ENCODE measurements at regions not wholly inside any gene's neighbourhood (a gene's known extent, or its start where the extent isn't known, plus 50 kb on each side); places are given as distances from the start of the nearest gene placed in this dataset.

DNA sequence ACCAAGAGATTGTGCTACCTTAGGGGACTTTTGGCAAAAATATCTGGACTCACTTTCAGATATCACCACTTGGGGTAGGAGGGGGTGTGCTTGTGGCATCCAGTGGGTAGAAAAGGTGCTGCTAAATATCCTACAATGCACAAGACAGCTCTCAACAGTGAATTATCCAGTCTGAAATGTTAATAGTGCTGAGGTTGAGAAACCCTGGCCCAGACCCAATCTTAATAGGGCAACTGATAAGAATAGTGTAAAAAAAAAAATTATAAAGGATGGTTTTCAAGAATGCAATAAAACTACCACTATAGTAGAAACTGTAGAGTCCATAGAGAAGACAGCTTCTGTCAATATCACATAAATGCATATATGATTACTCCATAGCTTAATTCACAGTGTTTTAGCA, 185.5 kb downstream of the ZNF330 start:
- Mint-ChIP-seq H3K4me3 (no peak overlapping the region), H3K27me3 (no peaks in the 10 kb centered on the region), H3K4me1 (ENCODE audit: low read depth) (no peaks in the 10 kb centered on the region), H3K27ac (no peak overlapping the region), H3K36me3 (ENCODE audit: low read depth) (no peaks in the 10 kb centered on the region), H3K9me3 (peaks cover 4% of the 10 kb centered on the region)

DNA sequence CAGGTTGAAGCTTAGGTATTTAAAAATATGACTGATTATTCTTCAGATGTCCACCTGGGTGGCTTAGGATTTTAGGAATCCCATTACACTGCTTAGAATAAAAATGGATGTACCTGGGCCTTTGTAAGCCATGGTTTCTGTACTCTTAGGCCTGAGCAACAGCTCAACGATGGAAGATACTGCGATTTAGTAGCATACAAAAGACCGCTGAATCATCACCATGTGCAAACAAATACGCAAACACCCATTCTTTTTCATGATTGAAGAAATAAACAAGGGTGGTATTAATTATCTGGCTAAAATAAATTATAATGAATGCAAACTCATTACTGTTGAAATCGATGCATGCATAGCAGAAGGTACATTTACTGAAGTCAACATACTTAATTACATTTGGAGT, 188.9 kb downstream of the ZNF330 start:
- Mint-ChIP-seq H3K27me3 (no peaks in the 10 kb centered on the region), H3K27ac (no peak overlapping the region), H3K36me3 (ENCODE audit: low read depth) (no peaks in the 10 kb centered on the region), H3K9me3 (no peaks in the 10 kb centered on the region), H3K4me1 (ENCODE audit: low read depth) (no peaks in the 10 kb centered on the region), H3K4me3 (no peak overlapping the region)

DNA sequence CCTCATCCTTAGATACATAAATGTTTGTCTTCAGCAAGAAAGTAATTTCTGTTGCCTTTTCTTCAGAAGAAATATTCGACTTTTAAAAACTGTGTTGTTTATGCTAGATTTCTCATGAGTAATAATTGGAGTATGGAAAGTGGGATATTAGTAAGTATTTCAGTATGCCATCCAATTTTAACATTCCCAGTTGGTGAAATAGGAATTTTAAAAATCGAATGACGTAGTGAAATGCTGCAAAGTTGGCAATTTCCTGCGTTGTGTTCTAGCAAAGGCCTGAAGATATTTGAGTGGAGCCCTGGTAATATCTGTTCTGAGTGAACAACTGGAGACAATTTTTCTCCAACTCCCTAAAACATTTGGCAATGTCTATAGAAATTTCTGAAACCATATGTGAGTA, 190.1 kb downstream of the ZNF330 start:
- Mint-ChIP-seq H3K9me3 (no peaks in the 10 kb centered on the region), H3K27ac (no peak overlapping the region), H3K4me1 (ENCODE audit: low read depth) (no peaks in the 10 kb centered on the region), H3K4me3 (no peak overlapping the region), H3K27me3 (no peaks in the 10 kb centered on the region), H3K36me3 (ENCODE audit: low read depth) (no peaks in the 10 kb centered on the region)

DNA sequence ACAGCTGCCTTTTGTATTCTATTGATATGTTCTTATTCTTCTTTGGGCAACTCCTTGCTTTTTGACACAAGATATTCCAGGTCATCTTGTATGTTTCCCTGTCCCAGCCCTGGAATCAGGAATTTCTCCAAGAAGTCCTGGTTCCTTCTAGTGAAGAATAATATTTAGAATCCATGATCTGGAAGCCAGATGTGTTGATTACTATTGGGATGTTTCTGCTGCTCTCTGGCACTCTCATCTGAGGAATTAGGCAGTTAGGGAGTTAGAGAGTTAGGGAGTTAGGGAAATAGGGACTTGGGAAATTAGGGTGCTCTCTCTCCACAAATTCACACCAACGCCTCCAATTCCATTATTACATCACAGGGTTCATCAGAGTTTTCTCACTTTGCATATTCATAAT, 191.2 kb downstream of the ZNF330 start:
- no peaks in the 10 kb centered on the region for H3K9me3 Mint-ChIP-seq
- H3K27me3 Mint-ChIP-seq = no peaks in the 10 kb centered on the region
- H3K36me3 Mint-ChIP-seq (ENCODE audit: low read depth) = no peaks in the 10 kb centered on the region
- H3K27ac Mint-ChIP-seq = no peak overlapping the region
- no peaks in the 10 kb centered on the region for H3K4me1 Mint-ChIP-seq (ENCODE audit: low read depth)
- H3K4me3 Mint-ChIP-seq = no peak overlapping the region

DNA sequence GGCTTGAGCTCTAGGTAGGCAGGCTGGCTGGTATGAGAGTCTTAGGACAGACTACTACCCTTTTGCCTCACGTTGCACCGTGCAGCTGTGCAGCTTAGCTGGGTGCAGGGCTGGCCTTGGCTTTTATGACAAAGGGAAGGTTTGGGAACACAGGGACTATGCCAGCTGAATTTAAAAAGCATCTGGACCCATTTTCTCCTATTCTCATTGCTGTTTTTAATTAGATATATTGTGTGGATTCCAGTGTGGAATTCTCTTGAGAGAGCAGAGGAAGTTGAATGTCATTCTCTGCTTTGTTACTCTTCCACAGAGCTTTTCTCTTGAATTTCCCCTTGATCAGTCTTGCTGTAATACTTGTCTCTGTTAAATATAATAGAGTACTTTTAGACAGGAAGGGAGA, 192.7 kb downstream of the ZNF330 start:
- H3K9me3 Mint-ChIP-seq = no peaks in the 10 kb centered on the region
- H3K27me3 Mint-ChIP-seq = no peaks in the 10 kb centered on the region
- H3K4me1 Mint-ChIP-seq (ENCODE audit: low read depth) = no peaks in the 10 kb centered on the region
- no peak overlapping the region for H3K27ac Mint-ChIP-seq
- no peaks in the 10 kb centered on the region for H3K36me3 Mint-ChIP-seq (ENCODE audit: low read depth)
- no peak overlapping the region for H3K4me3 Mint-ChIP-seq

DNA sequence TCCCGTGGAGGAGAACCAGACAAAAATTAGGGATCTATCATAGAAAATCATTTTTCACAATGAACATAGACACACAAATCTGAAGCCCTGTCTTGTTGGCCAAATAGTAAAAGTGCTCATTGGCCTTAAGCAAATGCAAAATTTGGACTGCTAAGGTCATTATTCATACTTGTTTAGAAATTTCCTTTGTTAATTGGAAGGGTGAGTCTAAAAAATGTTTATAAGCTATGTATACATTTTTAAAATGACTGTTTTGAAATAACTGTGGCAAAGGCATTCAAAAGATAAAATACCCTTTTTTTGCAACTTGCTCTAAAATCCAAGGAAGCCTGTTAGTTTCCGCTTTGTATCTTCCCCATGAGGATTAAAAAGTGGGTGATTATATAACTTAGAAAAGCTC, 195.0 kb downstream of the ZNF330 start:
- H3K4me3 Mint-ChIP-seq = no peak overlapping the region
- no peaks in the 10 kb centered on the region for H3K36me3 Mint-ChIP-seq (ENCODE audit: low read depth)
- H3K9me3 Mint-ChIP-seq = no peaks in the 10 kb centered on the region
- no peaks in the 10 kb centered on the region for H3K4me1 Mint-ChIP-seq (ENCODE audit: low read depth)
- H3K27ac Mint-ChIP-seq = no peak overlapping the region
- H3K27me3 Mint-ChIP-seq = no peaks in the 10 kb centered on the region

DNA sequence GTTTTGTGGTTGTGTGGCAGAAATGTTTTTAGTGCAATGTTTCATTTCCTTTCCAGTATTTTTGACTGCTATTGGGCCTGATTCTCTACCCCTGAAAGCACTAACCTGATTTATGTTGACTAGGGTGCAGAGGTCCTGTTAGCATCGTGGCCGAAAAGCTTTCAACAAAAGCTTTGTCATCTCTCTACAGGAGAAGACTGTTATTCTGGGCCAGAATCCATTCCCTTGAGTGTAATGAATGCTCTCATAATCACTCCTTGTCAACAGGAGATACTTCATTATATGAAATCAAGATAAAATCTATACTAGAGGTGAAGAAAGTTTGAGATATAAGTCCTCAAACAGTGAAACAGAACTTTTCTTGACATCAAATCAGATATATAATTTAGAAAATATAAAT, 195.5 kb downstream of the ZNF330 start:
- H3K4me1 Mint-ChIP-seq (ENCODE audit: low read depth) = no peaks in the 10 kb centered on the region
- no peak overlapping the region for H3K4me3 Mint-ChIP-seq
- H3K27me3 Mint-ChIP-seq = no peaks in the 10 kb centered on the region

DNA sequence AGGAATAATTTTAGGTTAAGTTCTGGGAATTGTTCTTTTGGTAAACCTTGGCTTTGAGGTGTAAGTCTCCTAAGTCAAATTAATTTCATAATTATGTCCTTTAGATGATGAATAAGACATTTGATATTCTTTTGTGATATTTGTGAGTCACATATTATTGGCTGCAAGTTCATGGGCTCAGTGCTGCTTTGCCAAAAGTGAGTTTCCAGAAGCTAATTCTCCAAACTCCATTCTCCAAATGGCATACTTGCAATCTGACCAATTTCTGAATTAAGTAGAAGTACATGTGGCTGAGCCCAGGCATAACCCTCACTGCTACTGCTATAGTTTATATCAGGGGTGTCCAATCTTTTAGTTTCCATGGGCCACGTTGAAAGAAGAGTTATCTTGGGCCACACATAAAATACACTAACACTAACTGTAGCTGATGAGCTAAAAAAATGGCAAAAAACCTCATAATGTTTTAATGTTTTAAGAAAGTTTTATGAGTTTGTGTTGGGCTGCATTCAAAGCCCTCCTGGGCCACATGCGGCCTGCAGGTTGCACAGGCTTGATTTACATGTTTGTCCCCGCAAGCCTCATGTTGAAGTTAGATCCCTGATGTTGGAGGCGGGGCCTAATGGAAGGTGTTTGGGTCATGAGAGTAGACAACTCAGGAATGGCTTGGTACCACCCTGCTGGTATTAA, 196.1 kb downstream of the ZNF330 start:
- H3K4me3 Mint-ChIP-seq = no peak overlapping the region
- H3K36me3 Mint-ChIP-seq (ENCODE audit: low read depth) = no peaks in the 10 kb centered on the region

More for the DNA sequence above, 195.5 kb downstream of the ZNF330 start:
- Mint-ChIP-seq H3K9me3 (no peaks in the 10 kb centered on the region), H3K36me3 (ENCODE audit: low read depth) (no peaks in the 10 kb centered on the region), H3K27ac (no peak overlapping the region)

DNA sequence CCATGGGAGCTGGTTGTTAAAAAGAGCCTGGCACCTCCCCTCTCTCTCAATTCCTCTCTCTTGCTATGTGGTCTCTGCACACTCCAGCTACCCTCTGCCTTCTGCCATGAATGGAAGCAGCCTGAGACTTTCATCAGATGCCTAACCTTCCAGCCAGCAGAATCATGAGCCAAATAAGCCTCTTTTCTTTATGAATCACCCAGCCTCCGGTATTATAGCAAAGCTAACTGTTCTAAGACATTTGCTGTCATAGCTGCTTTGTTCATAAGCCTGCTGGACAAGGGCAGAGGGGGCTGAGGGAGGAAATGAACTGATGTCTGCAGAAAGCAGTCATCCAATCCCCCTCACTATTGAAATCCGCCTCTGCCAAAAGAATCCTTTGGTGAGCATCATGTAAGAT, 196.7 kb downstream of the ZNF330 start:
- Mint-ChIP-seq H3K9me3 (peaks cover 5% of the 10 kb centered on the region), H3K27ac (no peak overlapping the region), H3K4me3 (no peak overlapping the region), H3K27me3 (no peaks in the 10 kb centered on the region), H3K36me3 (ENCODE audit: low read depth) (no peaks in the 10 kb centered on the region), H3K4me1 (ENCODE audit: low read depth) (no peaks in the 10 kb centered on the region)

More for the DNA sequence above, 196.1 kb downstream of the ZNF330 start:
- no peaks in the 10 kb centered on the region for H3K27me3 Mint-ChIP-seq
- H3K27ac Mint-ChIP-seq = no peak overlapping the region
- H3K9me3 Mint-ChIP-seq = peaks cover under 1% of the 10 kb centered on the region
- no peaks in the 10 kb centered on the region for H3K4me1 Mint-ChIP-seq (ENCODE audit: low read depth)

DNA sequence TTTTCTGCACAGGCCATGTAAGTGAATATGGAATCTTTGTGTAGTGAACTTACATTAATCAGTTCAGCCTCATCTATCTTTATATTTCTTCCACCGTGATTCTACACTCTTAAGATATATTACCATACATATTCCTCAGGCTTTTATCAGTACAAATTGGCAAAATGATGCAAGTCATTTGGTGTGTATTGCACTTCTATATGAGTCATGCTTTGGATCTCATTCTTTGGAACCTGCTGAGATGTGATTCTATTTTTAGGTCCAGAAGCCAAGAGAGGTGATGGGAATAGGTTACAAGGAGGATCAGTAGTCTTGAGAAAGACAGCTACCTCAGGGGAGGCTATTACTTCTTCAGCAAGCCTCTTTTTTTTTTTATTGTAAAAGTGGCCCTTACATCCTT, 204.4 kb downstream of the ZNF330 start:
- Mint-ChIP-seq H3K36me3 (ENCODE audit: low read depth) (no peaks in the 10 kb centered on the region), H3K4me1 (ENCODE audit: low read depth) (no peaks in the 10 kb centered on the region), H3K27me3 (no peaks in the 10 kb centered on the region), H3K4me3 (no peak overlapping the region), H3K9me3 (peaks cover 8% of the 10 kb centered on the region), H3K27ac (no peak overlapping the region)

DNA sequence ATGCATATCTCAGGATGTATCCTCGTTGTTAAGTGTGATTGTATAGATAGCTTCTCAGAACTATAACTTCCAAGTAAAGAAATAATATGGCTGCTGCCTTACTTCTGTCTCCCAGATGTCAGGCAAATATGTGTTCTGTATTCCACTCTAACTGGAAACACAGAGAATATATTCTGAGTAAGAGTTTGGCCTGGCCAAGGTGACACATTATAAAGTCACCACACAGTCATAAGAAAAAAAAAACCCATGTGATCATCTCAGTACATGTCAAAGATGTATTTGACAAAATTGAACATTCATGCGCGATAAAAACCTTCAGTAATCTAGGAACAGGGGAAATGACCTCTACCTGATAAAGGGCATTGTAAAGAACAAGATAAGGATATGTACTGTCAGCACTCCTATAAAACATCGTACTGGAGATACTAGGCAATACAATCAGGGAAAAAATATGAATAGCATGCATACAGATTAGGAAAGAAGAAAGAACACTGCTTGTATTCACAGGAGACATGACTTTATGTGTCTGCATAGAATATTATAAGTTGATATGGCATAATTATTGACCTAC, 207.1 kb downstream of the ZNF330 start:
- no peaks in the 10 kb centered on the region for H3K36me3 Mint-ChIP-seq (ENCODE audit: low read depth)
- no peaks in the 10 kb centered on the region for H3K4me1 Mint-ChIP-seq (ENCODE audit: low read depth)
- no peaks in the 10 kb centered on the region for H3K9me3 Mint-ChIP-seq
- no peak overlapping the region for H3K27ac Mint-ChIP-seq
- no peaks in the 10 kb centered on the region for H3K27me3 Mint-ChIP-seq
- H3K4me3 Mint-ChIP-seq = no peak overlapping the region

DNA sequence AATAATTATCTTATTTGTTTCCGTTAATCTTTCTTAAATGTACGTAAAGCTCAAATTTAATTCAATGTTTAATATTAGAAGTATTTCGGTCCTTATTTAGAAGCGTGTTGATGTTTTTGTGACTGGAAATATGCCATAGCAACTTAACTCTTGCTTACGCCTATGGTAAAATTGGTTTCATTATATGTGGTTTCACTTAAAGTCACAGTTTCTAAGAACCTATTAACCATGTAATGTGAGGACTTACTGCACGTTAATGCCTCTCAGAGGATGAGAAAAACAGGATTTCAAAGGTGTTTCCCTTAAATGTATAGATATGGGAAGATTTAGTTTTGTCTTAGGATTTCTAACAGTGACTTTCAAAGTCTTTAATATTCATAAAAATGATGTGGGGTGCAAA, 206.4 kb upstream of the IL15 start:
- Mint-ChIP-seq H3K36me3 (ENCODE audit: low read depth) (no peaks in the 10 kb centered on the region), H3K27me3 (no peaks in the 10 kb centered on the region), H3K4me1 (ENCODE audit: low read depth) (no peaks in the 10 kb centered on the region)

DNA sequence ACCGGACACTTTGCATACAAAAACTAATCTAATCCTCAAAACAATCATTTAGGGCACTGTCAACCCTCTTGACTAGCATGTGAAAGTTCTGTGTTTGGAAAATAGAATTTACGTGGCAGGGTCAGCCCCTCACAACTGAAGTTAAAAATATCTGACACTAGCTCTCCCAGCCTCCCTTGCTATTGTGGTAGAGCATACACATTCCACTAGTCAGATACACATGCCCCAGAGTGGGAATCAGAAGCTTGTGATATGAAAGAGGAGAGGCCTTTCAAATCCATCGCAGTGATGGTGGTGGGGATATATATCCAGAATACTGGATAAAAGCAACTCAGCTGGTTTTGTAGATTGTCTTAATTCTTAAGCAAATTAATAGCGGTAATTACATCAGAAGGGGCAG, 205.7 kb upstream of the IL15 start:
- no peaks in the 10 kb centered on the region for H3K36me3 Mint-ChIP-seq (ENCODE audit: low read depth)
- no peaks in the 10 kb centered on the region for H3K9me3 Mint-ChIP-seq
- H3K27ac Mint-ChIP-seq = no peak overlapping the region
- H3K4me3 Mint-ChIP-seq = no peak overlapping the region
- no peaks in the 10 kb centered on the region for H3K27me3 Mint-ChIP-seq
- no peaks in the 10 kb centered on the region for H3K4me1 Mint-ChIP-seq (ENCODE audit: low read depth)

More for the DNA sequence above, 206.4 kb upstream of the IL15 start:
- Mint-ChIP-seq H3K4me3 (no peak overlapping the region), H3K27ac (no peak overlapping the region), H3K9me3 (no peaks in the 10 kb centered on the region)

DNA sequence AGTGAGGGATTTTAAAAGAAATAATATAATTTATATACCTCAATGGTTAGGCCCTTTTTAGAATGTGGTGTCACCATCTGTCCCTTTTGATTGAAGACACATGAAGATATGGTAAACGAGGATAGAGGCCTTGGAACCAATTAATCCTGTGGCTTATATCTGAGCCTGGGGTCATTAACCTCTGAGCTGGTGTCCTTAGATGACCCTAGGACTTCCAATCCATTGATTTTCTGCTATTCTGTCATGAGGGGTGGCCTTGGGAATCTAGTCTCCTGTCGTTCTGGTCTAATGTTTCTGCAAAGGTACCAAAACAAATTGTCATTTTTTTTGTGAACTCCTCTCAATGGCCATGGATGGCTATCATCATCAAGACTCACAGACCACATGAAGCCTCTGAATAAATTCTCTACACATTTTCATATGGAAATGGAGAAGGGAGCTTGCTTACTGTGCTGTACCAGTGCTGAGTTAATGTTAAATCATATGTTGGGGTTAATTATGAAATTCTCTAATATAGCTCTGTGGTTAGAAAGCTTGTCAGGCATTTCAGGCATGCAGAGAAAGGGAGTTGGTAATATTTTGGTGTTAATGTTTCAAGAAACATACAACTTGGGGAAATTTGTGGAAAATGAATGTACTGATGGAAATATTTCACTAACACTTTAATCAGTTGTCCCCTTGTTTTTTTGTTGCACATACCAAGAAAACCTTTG, 204.2 kb upstream of the IL15 start:
- no peak overlapping the region for H3K27ac Mint-ChIP-seq
- no peaks in the 10 kb centered on the region for H3K4me1 Mint-ChIP-seq (ENCODE audit: low read depth)
- no peaks in the 10 kb centered on the region for H3K36me3 Mint-ChIP-seq (ENCODE audit: low read depth)
- H3K4me3 Mint-ChIP-seq = no peak overlapping the region
- no peaks in the 10 kb centered on the region for H3K9me3 Mint-ChIP-seq
- H3K27me3 Mint-ChIP-seq = peaks cover under 1% of the 10 kb centered on the region

DNA sequence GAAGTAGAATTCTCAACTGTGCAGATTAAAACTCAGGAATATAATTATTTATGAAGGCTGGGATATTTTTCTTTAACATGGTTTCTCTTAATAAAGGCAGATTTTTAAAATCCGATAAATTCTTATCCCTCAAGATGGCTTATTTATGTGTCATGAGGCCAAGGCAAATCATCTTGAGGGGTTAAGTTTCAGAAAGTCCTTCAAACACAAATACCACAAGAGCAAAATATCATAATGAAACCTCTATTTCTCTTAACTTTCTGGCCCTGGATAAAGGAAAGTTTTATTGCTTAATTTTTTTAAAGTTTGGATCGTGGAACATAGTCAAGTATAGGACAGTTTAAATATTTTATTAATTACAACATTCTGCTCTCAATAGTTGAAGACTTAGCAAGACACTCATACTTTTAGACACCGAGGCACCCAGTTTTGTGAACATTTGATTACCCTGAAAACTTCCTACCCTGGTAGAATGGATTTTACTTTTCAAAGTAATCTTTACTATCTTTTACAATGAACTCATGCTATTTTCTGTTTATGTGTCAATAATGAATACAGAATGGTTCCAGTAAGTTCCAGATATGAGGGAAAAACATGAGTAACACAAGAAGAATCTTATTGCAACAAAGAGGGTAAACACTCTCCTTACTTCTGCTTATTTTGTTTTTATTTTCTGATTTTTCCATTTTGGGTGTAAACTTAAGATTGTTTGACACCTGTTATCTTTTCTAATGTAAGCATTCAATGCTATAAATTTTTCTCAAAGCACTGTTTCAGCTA, 200.7 kb upstream of the IL15 start:
- Mint-ChIP-seq H3K9me3 (no peaks in the 10 kb centered on the region), H3K4me1 (ENCODE audit: low read depth) (no peaks in the 10 kb centered on the region), H3K4me3 (no peak overlapping the region), H3K27ac (no peak overlapping the region), H3K27me3 (peaks cover 5% of the 10 kb centered on the region), H3K36me3 (ENCODE audit: low read depth) (no peaks in the 10 kb centered on the region)
